ENCODE measurements at regions not wholly inside any gene's neighbourhood (a gene's known extent, or its start where the extent isn't known, plus 50 kb on each side); places are given as distances from the start of the nearest gene placed in this dataset.
"Not testable (repeated sequence)": the region's sequence is repeated elsewhere in the genome, so short reads cannot be mapped to it uniquely, and the experiment has no call there.

DNA sequence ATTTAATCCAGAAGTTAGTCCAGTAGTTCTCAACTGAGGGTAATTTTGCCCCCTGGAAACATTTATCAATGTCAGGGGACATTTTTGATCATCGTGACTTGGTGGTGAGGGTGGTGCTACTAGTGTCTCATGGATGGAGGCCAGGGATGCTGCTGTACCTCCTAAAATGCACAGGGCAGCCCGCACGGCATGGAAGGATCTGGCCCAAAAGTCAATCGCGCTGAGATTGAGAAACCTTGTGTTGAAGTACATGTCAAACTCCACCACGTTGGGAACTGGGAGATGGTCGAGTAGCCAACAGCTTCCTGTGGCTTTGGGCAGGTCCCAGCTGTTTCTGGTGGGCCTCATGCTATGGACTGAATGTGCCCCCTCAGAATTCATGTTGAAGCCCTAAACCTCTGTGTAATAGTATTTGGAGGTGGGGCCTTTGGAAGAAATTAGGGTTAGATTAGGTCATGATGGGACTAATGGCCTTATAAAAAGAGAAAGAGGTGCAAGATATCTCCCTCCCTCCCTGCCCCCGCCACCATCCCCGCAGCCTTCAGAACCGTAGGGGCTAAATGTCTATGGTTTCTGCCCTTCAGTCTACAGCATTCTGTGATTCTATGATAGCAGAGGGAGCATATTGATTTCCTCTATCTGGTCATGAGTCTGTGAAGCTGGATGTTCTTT, 259.7 kb downstream of the MYCN start:
- Mint-ChIP-seq H3K4me1 (ENCODE audit: unreplicated experiment) (peaks cover 28% of the 10 kb centered on the region), H3K9me3 (peaks cover 5% of the 10 kb centered on the region)

DNA sequence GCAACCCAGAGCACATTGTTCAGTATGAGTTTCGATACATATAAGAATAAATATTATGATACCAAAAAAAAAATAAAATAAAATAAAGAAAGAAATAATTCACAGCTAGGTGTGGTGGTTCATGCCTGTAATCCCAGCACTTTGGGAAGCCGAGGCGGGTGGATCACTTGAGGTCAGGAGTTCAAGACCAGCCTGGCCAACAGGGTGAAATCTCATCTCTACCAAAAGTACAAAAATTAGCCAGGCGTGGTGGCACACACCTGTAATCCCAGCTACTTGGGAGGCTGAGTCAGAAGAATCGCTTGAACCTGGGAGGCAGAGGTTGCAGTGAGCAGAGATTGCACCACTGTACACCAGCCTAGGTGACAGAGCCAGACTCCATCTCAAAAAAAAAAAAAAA, 258.9 kb downstream of the MYCN start:
- not testable (repeated sequence) for H3K27ac Mint-ChIP-seq; H3K36me3 Mint-ChIP-seq; DNase-seq (ENCODE audit: extremely low spot score, unreplicated experiment); H3K4me3 Mint-ChIP-seq; H3K9me3 Mint-ChIP-seq; H3K27me3 Mint-ChIP-seq
- H3K4me1 Mint-ChIP-seq (ENCODE audit: unreplicated experiment) = peaks cover 23% of the 10 kb centered on the region

More for the DNA sequence above, 259.7 kb downstream of the MYCN start:
- no peak overlapping the region for H3K4me3 Mint-ChIP-seq
- TF ChIP-seq, protein P1, sequence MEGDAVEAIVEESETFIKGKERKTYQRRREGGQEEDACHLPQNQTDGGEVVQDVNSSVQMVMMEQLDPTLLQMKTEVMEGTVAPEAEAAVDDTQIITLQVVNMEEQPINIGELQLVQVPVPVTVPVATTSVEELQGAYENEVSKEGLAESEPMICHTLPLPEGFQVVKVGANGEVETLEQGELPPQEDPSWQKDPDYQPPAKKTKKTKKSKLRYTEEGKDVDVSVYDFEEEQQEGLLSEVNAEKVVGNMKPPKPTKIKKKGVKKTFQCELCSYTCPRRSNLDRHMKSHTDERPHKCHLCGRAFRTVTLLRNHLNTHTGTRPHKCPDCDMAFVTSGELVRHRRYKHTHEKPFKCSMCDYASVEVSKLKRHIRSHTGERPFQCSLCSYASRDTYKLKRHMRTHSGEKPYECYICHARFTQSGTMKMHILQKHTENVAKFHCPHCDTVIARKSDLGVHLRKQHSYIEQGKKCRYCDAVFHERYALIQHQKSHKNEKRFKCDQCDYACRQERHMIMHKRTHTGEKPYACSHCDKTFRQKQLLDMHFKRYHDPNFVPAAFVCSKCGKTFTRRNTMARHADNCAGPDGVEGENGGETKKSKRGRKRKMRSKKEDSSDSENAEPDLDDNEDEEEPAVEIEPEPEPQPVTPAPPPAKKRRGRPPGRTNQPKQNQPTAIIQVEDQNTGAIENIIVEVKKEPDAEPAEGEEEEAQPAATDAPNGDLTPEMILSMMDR (conservative IDR thresholded peaks at IDR 0.05) = no peak
- no peak for DNase-seq (ENCODE audit: extremely low spot score, unreplicated experiment)
- H3K27ac Mint-ChIP-seq = no peak overlapping the region
- no peaks in the 10 kb centered on the region for H3K27me3 Mint-ChIP-seq
- H3K36me3 Mint-ChIP-seq = no peaks in the 10 kb centered on the region

DNA sequence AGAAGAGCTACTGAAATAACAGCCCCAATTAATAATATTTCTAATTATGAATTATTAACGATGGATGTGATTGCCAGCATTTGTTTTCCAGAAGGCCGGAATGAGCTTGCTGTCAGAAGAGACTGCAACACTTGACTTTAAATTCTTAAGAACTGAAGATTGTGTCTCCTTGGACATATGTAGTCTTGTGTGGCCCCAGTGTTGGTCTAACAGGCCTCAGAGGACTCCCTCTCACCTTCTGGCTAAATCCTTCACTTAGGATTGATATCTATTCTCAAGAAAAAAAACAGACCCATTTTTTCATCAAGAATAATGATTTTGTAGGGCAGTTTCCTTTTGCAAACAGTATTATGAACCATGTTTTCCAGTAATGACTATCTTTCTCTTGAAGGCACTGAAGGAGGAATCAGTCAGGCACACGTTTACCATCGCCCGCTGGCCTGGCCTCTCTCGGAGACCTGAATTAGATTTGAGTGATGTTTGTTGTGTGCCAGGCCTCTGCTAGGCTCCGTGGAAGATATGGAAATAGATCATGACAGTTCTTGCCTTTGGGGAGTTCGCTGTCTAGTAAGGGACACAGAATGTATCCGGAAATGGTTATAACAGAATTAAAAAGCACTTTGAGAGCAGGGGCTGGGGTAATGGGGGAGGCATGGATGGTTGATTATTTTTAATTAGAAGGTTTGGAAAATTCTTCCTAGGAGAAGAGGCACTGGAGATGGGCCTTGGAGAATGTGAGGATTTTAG, 258.0 kb downstream of the MYCN start:
- peaks cover 5% of the 10 kb centered on the region for H3K9me3 Mint-ChIP-seq
- no peaks in the 10 kb centered on the region for H3K27me3 Mint-ChIP-seq
- H3K4me3 Mint-ChIP-seq = no peak overlapping the region
- DNase-seq (ENCODE audit: extremely low spot score, unreplicated experiment) = no peak
- H3K27ac Mint-ChIP-seq = peak overlapping the region; percentile 14
- peaks cover 23% of the 10 kb centered on the region for H3K4me1 Mint-ChIP-seq (ENCODE audit: unreplicated experiment)
- TF ChIP-seq, protein P1 (conservative IDR thresholded peaks at IDR 0.05) = no peak
- no peaks in the 10 kb centered on the region for H3K36me3 Mint-ChIP-seq

DNA sequence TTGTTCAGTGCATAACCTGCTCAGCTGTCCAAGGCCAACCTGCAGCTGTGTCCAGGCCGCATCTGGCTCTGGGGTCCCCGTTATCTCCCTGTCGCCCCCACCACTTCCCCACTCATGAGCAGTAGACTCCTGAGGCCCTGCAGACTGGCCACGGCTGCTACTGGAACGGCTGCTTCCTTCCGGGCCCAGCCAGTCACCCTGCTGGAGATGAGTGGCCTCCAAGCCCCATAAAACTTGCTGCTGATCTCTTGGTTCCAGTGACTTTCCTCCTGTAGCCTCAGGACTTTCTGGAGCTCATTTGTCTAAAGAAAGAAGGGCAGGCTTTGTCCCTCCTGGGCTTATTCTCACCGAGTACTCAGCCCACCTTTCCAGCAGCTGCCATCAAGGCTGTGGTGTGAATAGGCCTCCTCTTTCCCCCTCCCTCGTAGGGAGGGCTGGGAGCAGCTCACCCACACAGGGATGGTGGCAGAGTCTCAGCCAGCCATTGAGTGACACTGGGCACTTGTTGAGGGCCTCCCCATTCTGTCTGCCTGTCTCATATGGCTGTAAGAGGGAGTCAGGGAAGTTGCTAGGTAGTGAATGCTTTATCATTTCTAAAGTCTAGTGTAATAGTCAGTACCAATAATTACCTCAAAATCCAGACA, 257.3 kb downstream of the MYCN start:
- no peak overlapping the region for H3K27ac Mint-ChIP-seq
- H3K27me3 Mint-ChIP-seq = no peaks in the 10 kb centered on the region
- H3K4me1 Mint-ChIP-seq (ENCODE audit: unreplicated experiment) = peaks cover 23% of the 10 kb centered on the region
- H3K4me3 Mint-ChIP-seq = no peak overlapping the region
- no peaks in the 10 kb centered on the region for H3K36me3 Mint-ChIP-seq
- DNase-seq (ENCODE audit: extremely low spot score, unreplicated experiment) = no peak
- H3K9me3 Mint-ChIP-seq = peaks cover 5% of the 10 kb centered on the region
- TF ChIP-seq, protein P1 (conservative IDR thresholded peaks at IDR 0.05) = no peak

DNA sequence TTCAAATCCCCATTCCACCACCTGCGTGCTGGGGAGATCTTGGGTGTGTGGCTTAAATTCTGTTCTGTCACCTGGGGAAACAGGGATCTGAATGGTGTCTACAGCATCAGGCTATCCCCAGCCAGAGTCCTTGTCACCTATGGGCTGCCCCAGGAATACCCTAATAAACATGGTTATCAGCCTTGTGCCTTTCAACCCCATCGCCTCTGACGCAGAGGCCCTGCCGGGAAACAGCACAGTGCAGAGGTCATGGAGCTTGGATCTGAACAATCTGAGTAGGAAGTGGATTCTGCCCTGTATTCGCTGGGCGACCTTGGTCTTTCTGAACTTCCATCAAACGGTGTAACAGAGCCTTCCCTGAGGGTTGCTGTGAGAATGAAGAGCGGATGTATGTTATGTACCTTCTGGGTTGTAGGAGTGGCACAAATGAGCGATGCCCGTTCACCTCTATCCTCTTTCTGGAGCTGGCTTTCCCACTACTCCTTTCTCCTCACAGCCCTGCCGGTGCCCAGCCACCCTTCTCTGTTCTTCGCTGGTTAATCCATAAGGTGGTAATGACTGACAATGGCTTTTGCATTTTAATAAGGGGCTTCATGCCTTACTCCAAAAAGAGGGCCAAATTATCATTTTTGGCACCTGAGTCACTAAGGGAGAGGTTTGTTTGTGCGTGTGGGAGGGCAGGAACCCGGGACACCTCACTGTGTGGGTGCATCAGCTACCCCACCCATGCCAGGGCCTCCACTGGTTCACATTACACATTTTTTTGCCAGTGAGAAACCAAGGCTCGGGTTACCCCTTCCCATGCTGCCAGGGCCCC, 256.5 kb downstream of the MYCN start:
- Mint-ChIP-seq H3K27ac (no peak overlapping the region), H3K9me3 (peaks cover 5% of the 10 kb centered on the region), H3K4me1 (ENCODE audit: unreplicated experiment) (peaks cover 23% of the 10 kb centered on the region), H3K27me3 (no peaks in the 10 kb centered on the region), H3K36me3 (no peaks in the 10 kb centered on the region), H3K4me3 (no peak overlapping the region)
- DNase-seq (ENCODE audit: extremely low spot score, unreplicated experiment) = no peak
- TF ChIP-seq, protein P1 (conservative IDR thresholded peaks at IDR 0.05) = no peak

All from type B pancreatic cell (in vitro differentiated cells).